ENCODE measurements at regions not wholly inside any gene's neighbourhood (a gene's known extent, or its start where the extent isn't known, plus 50 kb on each side); places are given as distances from the start of the nearest gene placed in this dataset.

DNA sequence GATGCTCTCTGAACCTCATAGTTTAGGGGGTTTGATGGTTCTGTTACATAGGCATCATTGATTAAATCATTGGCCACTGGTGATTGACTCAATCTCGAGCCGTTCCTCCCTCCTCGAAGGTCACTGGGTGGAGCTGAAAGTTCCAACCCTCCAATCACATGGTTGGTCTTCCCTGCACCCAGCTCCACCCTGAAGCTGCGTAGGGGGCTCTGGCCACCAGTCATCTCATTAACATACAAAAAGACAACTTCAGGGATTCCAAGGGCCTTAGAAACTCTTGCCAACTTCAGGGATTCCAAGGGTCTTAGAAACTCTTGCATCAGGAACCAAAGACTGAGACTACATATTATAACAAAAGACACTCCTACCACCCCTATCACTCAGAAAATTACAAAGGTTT is 306.5 kb upstream of the TNRC6C start (continued):
- TF ChIP-seq, protein P1, sequence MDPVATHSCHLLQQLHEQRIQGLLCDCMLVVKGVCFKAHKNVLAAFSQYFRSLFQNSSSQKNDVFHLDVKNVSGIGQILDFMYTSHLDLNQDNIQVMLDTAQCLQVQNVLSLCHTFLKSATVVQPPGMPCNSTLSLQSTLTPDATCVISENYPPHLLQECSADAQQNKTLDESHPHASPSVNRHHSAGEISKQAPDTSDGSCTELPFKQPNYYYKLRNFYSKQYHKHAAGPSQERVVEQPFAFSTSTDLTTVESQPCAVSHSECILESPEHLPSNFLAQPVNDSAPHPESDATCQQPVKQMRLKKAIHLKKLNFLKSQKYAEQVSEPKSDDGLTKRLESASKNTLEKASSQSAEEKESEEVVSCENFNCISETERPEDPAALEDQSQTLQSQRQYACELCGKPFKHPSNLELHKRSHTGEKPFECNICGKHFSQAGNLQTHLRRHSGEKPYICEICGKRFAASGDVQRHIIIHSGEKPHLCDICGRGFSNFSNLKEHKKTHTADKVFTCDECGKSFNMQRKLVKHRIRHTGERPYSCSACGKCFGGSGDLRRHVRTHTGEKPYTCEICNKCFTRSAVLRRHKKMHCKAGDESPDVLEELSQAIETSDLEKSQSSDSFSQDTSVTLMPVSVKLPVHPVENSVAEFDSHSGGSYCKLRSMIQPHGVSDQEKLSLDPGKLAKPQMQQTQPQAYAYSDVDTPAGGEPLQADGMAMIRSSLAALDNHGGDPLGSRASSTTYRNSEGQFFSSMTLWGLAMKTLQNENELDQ (tag by site-specific recombination; IDR thresholded peaks at IDR 0.05; ENCODE audit: low read depth), result no peak

DNA sequence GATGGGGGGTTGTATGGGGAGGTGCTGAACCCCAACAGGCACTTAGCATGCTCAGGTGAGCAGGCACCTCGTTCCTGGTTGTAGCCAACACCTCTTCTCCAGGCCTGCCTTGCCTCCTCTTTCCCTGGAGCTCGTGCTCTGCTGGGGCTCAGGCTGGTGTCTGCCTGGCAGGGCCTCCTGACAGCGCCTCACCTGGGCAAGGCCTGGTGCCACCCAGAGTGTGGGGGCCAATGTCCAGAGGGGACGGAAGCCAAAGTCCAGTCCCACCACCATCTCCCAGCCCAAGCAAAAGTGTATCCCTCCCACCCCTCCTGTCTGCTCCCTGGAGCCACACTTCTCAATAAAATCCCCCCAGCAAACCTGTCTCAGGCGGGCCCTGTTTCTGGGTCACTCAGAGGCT is 304.2 kb upstream of the TNRC6C start:
- TF ChIP-seq, protein P2, sequence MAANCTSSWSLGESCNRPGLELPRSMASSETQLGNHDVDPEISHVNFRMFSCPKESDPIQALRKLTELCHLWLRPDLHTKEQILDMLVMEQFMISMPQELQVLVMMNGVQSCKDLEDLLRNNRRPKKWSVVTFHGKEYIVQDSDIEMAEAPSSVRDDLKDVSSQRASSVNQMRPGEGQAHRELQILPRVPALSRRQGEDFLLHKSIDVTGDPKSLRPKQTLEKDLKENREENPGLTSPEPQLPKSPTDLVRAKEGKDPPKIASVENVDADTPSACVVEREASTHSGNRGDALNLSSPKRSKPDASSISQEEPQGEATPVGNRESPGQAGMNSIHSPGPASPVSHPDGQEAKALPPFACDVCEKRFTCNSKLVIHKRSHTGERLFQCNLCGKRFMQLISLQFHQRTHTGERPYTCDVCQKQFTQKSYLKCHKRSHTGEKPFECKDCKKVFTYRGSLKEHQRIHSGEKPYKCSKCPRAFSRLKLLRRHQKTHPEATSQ (tag by site-specific recombination; IDR thresholded peaks at IDR 0.05), result no peak
- TF ChIP-seq, protein P3, sequence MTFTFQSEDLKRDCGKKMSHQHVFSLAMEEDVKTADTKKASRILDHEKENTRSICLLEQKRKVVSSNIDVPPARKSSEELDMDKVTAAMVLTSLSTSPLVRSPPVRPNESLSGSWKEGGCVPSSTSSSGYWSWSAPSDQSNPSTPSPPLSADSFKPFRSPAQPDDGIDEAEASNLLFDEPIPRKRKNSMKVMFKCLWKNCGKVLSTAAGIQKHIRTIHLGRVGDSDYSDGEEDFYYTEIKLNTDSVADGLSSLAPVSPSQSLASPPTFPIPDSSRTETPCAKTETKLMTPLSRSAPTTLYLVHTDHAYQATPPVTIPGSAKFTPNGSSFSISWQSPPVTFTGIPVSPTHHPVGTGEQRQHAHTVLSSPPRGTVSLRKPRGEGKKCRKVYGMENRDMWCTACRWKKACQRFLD (tag by site-specific recombination; IDR thresholded peaks at IDR 0.05), result no peak
- no peak for TF ChIP-seq ZNF549 (tag by site-specific recombination; IDR thresholded peaks at IDR 0.05)
- TF ChIP-seq FEZF1 (tag by site-specific recombination; IDR thresholded peaks at IDR 0.05), result no peak
- no peak for TF ChIP-seq ZNF677 (tag by site-specific recombination; IDR thresholded peaks at IDR 0.05)
- TF ChIP-seq ZNF416 (tag by site-specific recombination; IDR thresholded peaks at IDR 0.05), result no peak
- TF ChIP-seq ZNF138 (tag by site-specific recombination; IDR thresholded peaks at IDR 0.05; ENCODE audit: borderline replicate concordance), result no peak
- TF ChIP-seq GFI1B (tag by site-specific recombination; IDR thresholded peaks at IDR 0.05), result no peak
- Histone ChIP-seq H3K4me3 (ENCODE audit: low read depth, low read length) (no peak overlapping the region), H3K27ac (ENCODE audit: extremely low read depth, low read depth, low read length) (no peak overlapping the region), H3K36me3 (ENCODE audit: control insufficient read depth in 2 of 2, insufficient read depth in 1 of 2, low read length in 2 of 2) (no peaks in the 10 kb centered on the region), H3K9me3 (ENCODE audit: control insufficient read depth, insufficient read depth, low read depth, low read length) (no peaks in the 10 kb centered on the region), H3K4me1 (ENCODE audit: control insufficient read depth, insufficient read depth, low read length) (no peaks in the 10 kb centered on the region)
- POLR2A ChIA-PET, result no interaction called here
- CTCF ChIA-PET, result no interaction called here

DNA sequence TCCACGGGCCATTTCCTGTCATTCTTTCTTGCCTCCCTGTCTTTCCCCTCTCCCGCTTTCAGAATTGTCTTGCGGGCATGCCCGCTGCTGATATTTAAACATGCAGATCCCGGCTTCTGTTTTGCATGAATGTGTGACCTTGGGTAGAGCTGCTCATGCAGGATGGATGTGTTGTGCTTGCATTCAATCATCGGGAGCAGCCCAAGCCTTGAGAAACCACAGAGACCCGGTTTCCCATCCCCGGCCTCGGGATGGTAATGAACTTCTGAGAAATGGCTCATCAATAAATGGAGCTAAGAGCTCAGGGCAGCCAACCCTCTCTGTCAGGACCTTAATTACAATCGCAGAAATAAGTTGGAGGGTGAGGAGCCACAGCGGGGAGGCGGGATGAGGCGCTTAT is 303.7 kb upstream of the TNRC6C start:
- no peaks in the 10 kb centered on the region for H3K36me3 ChIP-seq (ENCODE audit: control insufficient read depth in 2 of 2, insufficient read depth in 1 of 2, low read length in 2 of 2)
- ChIA-PET POLR2A (no interaction called here), CTCF (interaction anchor here (0.7 kb wide), 1 partner anchor 113 kb away, joined by 3 read pairs; no protein-coding TSS in a partner anchor)
- no peaks in the 10 kb centered on the region for H3K4me1 ChIP-seq (ENCODE audit: control insufficient read depth, insufficient read depth, low read length)
- no peak for TF ChIP-seq ZNF530 (tag by site-specific recombination; IDR thresholded peaks at IDR 0.05; ENCODE audit: low read depth)
- no peak for TF ChIP-seq ZNF561 (tag by site-specific recombination; IDR thresholded peaks at IDR 0.05; ENCODE audit: borderline replicate concordance)
- no peak for TF ChIP-seq OSR2 (tag by site-specific recombination; IDR thresholded peaks at IDR 0.05)
- no peak for TF ChIP-seq ZNF146 (tag by site-specific recombination; IDR thresholded peaks at IDR 0.05)
- no peak for TF ChIP-seq ZNF76 (tag by site-specific recombination; IDR thresholded peaks at IDR 0.05; ENCODE audit: borderline replicate concordance, low read depth)
- TF ChIP-seq IKZF3 (tag by site-specific recombination; IDR thresholded peaks at IDR 0.05), result no peak
- no peak for TF ChIP-seq ZBTB48 (tag by site-specific recombination; IDR thresholded peaks at IDR 0.05)
- no peak for TF ChIP-seq ZNF548 (tag by site-specific recombination; IDR thresholded peaks at IDR 0.05)
- no peak for TF ChIP-seq ZNF777 (tag by site-specific recombination; IDR thresholded peaks at IDR 0.05; ENCODE audit: borderline replicate concordance)
- TF ChIP-seq ZSCAN30 (tag by site-specific recombination; IDR thresholded peaks at IDR 0.05), result no peak
- no peak for TF ChIP-seq ZNF785 (tag by site-specific recombination; IDR thresholded peaks at IDR 0.05)
- TF ChIP-seq ZNF223 (tag by site-specific recombination; IDR thresholded peaks at IDR 0.05), result no peak
- H3K4me3 ChIP-seq (ENCODE audit: low read depth, low read length), result no peak overlapping the region
- no peaks in the 10 kb centered on the region for H3K9me3 ChIP-seq (ENCODE audit: control insufficient read depth, insufficient read depth, low read depth, low read length)
- H3K27ac ChIP-seq (ENCODE audit: extremely low read depth, low read depth, low read length), result no peak overlapping the region
